Keratinocyte (primary cell): ENCODE measurements at regions not wholly inside any gene's neighbourhood (a gene's known extent, or its start where the extent isn't known, plus 50 kb on each side); places are given as distances from the start of the nearest gene placed in this dataset.

Experiments used
- DNase-seq: peaks from one replicate; pipeline ENCODE4 v3.0.0-alpha.2; 2011; ENCODE audit warnings: low read depth, missing footprints, low spot score
- FAIRE-seq: peaks from 2 replicates; lab custom pipeline; 2011; peaks lifted over from hg19 to GRCh38; lab: Jason Lieb, UNC
- H2AFZ ChIP-seq: 2 replicates; pipeline ENCODE4 v1.6.0; 2012; ENCODE audit warnings: low read length, control low read depth, inconsistent platforms; ENCODE audit not compliant: control insufficient read depth
- H3K27ac ChIP-seq: 2 replicates; pipeline ENCODE4 v1.5.1; 2011; ENCODE audit warnings: low read length; ENCODE audit not compliant: control insufficient read depth, insufficient read depth
- H3K27me3 ChIP-seq: 3 replicates; pipeline ENCODE4 v1.6.0; 2011; ENCODE audit warnings: low read length; ENCODE audit not compliant: control insufficient read depth, insufficient read depth; ENCODE audit errors: extremely low read depth
- H3K36me3 ChIP-seq, 2 experiments: 2 replicates in 1 of 2; 3 replicates in 1 of 2; pipeline ENCODE4 v1.5.1; 2011; ENCODE audit warnings: low read length in 2 of 2, mild to moderate bottlenecking in 1 of 2; ENCODE audit not compliant: control insufficient read depth in 2 of 2, insufficient read depth in 2 of 2; ENCODE audit errors: extremely low read depth in 1 of 2
- H3K4me1 ChIP-seq: 3 replicates; pipeline ENCODE4 v1.5.1; 2011; ENCODE audit warnings: low read length; ENCODE audit not compliant: control insufficient read depth, insufficient read depth; ENCODE audit errors: extremely low read depth
- H3K4me2 ChIP-seq: 3 replicates; pipeline ENCODE4 v1.6.0; 2011; ENCODE audit warnings: low read depth, low read length; ENCODE audit not compliant: control insufficient read depth, insufficient read depth; ENCODE audit errors: extremely low read depth
- H3K4me3 ChIP-seq, 3 experiments: fragments of 200-600 bp in 1 of 3; sonication (generic) in 1 of 3; 2 replicates in 2 of 3; 3 replicates in 1 of 3; pipeline ENCODE4 v1.5.1; 2011 to 2016; ENCODE audit warnings: low read length in 3 of 3, mild to moderate bottlenecking in 3 of 3, control low read depth in 2 of 3, inconsistent platforms in 1 of 3, low read depth in 1 of 3, mixed read lengths in 1 of 3, mixed run types in 1 of 3, moderate library complexity in 1 of 3; ENCODE audit not compliant: control insufficient read depth in 2 of 3, insufficient read depth in 2 of 3; ENCODE audit errors: extremely low read depth in 1 of 3
- H3K79me2 ChIP-seq: 2 replicates; pipeline ENCODE4 v1.6.0; 2012; ENCODE audit warnings: low read length; ENCODE audit not compliant: control insufficient read depth, insufficient read depth
- H3K9ac ChIP-seq: 3 replicates; pipeline ENCODE4 v1.6.0; 2011; ENCODE audit warnings: low read length; ENCODE audit not compliant: control insufficient read depth, insufficient read depth; ENCODE audit errors: extremely low read depth
- H3K9me1 ChIP-seq: 3 replicates; pipeline ENCODE4 v1.6.0; 2011; ENCODE audit warnings: low read length; ENCODE audit not compliant: control insufficient read depth, insufficient read depth; ENCODE audit errors: extremely low read depth
- H3K9me3 ChIP-seq: 2 replicates; pipeline ENCODE4 v1.5.1; 2012; ENCODE audit warnings: low read depth, low read length; ENCODE audit not compliant: control insufficient read depth
- H4K20me1 ChIP-seq: 3 replicates; pipeline ENCODE4 v1.6.0; 2011; ENCODE audit warnings: low read length; ENCODE audit not compliant: control insufficient read depth, insufficient read depth; ENCODE audit errors: extremely low read depth
- EZH2 ChIP-seq: IDR thresholded peaks from one replicate; pipeline ENCODE4 v1.6.1; 2012; ENCODE audit warnings: inconsistent platforms, mild to moderate bottlenecking, low read length, moderate library complexity
- dilution Hi-C: fragments of 300-500 bp; cut with MboI; formaldehyde crosslinking; loops from one replicate; pipeline ENCODE4 v1.7.0; 2020; ENCODE audit warnings: low sequenced_read_pairs; ENCODE audit not compliant: extremely low pct_ligation_motif_present
- TF ChIP-seq, protein P1 (sequence below), 3 experiments: IDR thresholded peaks in 1 of 3; conservative IDR thresholded peaks in 1 of 3; optimal IDR thresholded peaks in 1 of 3; 2 replicates in 2 of 3; 3 replicates in 1 of 3; pipeline versions ENCODE3 to v1.5.1; 2011; ENCODE audit warnings: low read length in 3 of 3, mild to moderate bottlenecking in 3 of 3, moderate library complexity in 2 of 3, control low read depth in 1 of 3, inconsistent platforms in 1 of 3; ENCODE audit not compliant: insufficient read depth in 2 of 3; ENCODE audit errors: extremely low read depth in 1 of 3

DNA sequence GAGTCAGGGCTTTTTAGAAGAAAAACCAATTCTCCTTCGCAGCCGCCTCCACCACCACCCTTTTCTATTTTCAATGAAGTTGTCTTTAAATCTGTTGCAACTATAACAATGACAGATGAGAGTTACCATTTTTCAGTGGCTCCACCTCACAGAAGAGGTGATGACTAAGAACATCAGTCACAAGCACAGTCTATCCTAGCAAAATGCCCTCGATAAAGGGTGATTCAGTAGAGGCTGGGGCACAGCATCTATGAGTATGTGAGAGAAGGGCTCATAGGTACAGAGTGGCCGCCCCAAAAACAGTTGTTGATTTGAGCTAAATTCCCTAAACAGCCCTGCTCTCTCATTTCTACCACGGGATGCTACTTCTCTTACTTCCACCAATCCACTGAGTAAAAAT, 310.8 kb upstream of the MGAT5 start:
- no peaks in the 10 kb centered on the region for H3K9me3 ChIP-seq
- no peaks in the 10 kb centered on the region for H3K36me3 ChIP-seq
- no peaks in the 10 kb centered on the region for H4K20me1 ChIP-seq
- no peak overlapping the region for H2AFZ ChIP-seq
- H3K9me1 ChIP-seq: no peaks in the 10 kb centered on the region
- TF ChIP-seq, protein P1, sequence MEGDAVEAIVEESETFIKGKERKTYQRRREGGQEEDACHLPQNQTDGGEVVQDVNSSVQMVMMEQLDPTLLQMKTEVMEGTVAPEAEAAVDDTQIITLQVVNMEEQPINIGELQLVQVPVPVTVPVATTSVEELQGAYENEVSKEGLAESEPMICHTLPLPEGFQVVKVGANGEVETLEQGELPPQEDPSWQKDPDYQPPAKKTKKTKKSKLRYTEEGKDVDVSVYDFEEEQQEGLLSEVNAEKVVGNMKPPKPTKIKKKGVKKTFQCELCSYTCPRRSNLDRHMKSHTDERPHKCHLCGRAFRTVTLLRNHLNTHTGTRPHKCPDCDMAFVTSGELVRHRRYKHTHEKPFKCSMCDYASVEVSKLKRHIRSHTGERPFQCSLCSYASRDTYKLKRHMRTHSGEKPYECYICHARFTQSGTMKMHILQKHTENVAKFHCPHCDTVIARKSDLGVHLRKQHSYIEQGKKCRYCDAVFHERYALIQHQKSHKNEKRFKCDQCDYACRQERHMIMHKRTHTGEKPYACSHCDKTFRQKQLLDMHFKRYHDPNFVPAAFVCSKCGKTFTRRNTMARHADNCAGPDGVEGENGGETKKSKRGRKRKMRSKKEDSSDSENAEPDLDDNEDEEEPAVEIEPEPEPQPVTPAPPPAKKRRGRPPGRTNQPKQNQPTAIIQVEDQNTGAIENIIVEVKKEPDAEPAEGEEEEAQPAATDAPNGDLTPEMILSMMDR (optimal IDR thresholded peaks at IDR 0.05 in 1 of 3, IDR thresholded peaks at IDR 0.05 in 1 of 3, conservative IDR thresholded peaks at IDR 0.05 in 1 of 3; ENCODE audit: extremely low read depth in 1 of 3, insufficient read depth in 2 of 3, low read length in 3 of 3): no peak
- no peak for TF ChIP-seq EZH2
- no peak overlapping the region for H3K4me3 ChIP-seq
- no peak overlapping the region for H3K9ac ChIP-seq
- no peak overlapping the region for H3K4me2 ChIP-seq
- H3K4me1 ChIP-seq: no peaks in the 10 kb centered on the region
- H3K27ac ChIP-seq: no peak overlapping the region
- H3K27me3 ChIP-seq: peaks cover 2% of the 10 kb centered on the region
- no peak for DNase-seq
- FAIRE-seq: no peak
- dilution Hi-C loops: no loop called here
- H3K79me2 ChIP-seq: no peaks in the 10 kb centered on the region

DNA sequence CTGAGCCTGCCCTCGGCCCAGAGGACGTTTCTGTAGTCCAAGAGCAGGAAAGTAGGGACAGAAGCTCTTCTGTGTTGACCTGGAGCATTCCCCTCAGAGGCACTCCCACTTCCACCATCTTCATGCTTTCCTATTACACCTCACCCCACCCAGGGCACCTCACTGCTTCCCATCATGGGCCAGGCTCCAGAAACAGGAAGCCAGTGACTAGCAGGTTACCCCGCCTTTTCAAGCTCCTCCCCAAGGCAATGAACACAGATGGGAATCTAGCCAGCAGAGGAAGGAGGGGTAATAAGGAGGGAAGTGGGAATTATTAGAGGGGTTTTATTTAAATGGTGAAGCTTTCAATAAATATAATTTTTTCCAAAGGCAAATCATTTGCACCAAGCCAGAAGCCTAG, 308.8 kb upstream of the MGAT5 start:
- dilution Hi-C loops: no loop called here
- Histone ChIP-seq H3K9ac (no peak overlapping the region), H3K27ac (no peak overlapping the region), H3K4me3 (no peak overlapping the region), H3K36me3 (no peaks in the 10 kb centered on the region), H3K9me3 (no peaks in the 10 kb centered on the region), H3K4me1 (no peaks in the 10 kb centered on the region), H2AFZ (no peak overlapping the region), H3K9me1 (no peaks in the 10 kb centered on the region), H4K20me1 (no peaks in the 10 kb centered on the region), H3K27me3 (peaks cover 5% of the 10 kb centered on the region), H3K4me2 (no peak overlapping the region), H3K79me2 (no peaks in the 10 kb centered on the region)
- DNase-seq (no peak), FAIRE-seq (no peak)
- no peak for TF ChIP-seq EZH2
- TF ChIP-seq, protein P1 (optimal IDR thresholded peaks at IDR 0.05 in 1 of 3, IDR thresholded peaks at IDR 0.05 in 1 of 3, conservative IDR thresholded peaks at IDR 0.05 in 1 of 3; ENCODE audit: extremely low read depth in 1 of 3, insufficient read depth in 2 of 3, low read length in 3 of 3): no peak
